ENCODE measurements at regions not wholly inside any gene's neighbourhood (a gene's known extent, or its start where the extent isn't known, plus 50 kb on each side); places are given as distances from the start of the nearest gene placed in this dataset.

DNA sequence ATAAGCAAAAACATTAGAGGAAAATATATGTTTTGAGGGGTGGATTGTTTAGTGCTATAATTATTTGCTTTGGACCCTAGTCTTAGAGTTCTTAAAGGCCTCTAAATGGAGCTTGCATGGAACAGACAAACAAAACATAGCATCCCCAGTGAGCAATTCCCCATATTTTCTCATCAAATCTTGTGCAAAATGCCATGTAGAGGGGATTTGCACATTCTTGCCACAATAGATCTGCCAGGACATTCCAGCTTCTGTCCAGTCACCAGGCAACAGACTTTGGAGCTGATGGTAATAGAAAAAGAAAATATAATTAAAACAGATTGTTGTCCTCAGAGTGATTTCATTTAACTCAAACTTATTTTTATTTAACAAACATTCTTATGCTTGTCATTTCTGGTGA, 360.3 kb upstream of the PDGFD start:
- no peak overlapping the region for H2BK120ac ChIP-seq (ENCODE audit: low read depth, low read length)
- H3K4ac ChIP-seq (ENCODE audit: low read length), result no peak overlapping the region
- H2AFZ ChIP-seq (ENCODE audit: low read length), result no peak overlapping the region
- H2BK5ac ChIP-seq (ENCODE audit: low read length), result no peak overlapping the region
- H4K8ac ChIP-seq (ENCODE audit: low read depth, low read length), result no peak overlapping the region
- H3K36me3 ChIP-seq (replicated peaks in 1 of 2; ENCODE audit: control insufficient read depth in 2 of 2, insufficient read depth in 2 of 2, low read length in 2 of 2), result no peaks in the 10 kb centered on the region
- peaks cover 0 to 4% of the 10 kb centered on the region in 2 donors for H3K4me1 ChIP-seq (ENCODE audit: control insufficient read depth in 2 of 2, insufficient read depth in 1 of 2, low read depth in 1 of 2, low read length in 2 of 2)
- DNase-seq (ENCODE audit: low spot score), result no peak
- H3K4me3 ChIP-seq (ENCODE audit: low read length in 2 of 2), result no peak overlapping the region
- H3K27ac ChIP-seq (replicated peaks; ENCODE audit: low read length), result no peak overlapping the region
- no peak overlapping the region for H2BK12ac ChIP-seq (ENCODE audit: low read length)
- H2BK15ac ChIP-seq (ENCODE audit: low read length), result no peak overlapping the region
- no peak overlapping the region for H4K91ac ChIP-seq (ENCODE audit: low read depth, low read length, poor library complexity)
- H3K79me1 ChIP-seq (ENCODE audit: low read depth, low read length), result no peaks in the 10 kb centered on the region
- H3K9ac ChIP-seq (ENCODE audit: low read depth, low read length, poor library complexity), result no peak overlapping the region
- no peak overlapping the region for H3K23ac ChIP-seq (ENCODE audit: low read depth, low read length, poor library complexity)
- H2AK5ac ChIP-seq (ENCODE audit: low read depth, low read length), result no peak overlapping the region
- H3K14ac ChIP-seq (ENCODE audit: low read length), result no peak overlapping the region
- no peaks in the 10 kb centered on the region for H3K27me3 ChIP-seq (ENCODE audit: control insufficient read depth in 3 of 3, insufficient read depth in 3 of 3, low read depth in 1 of 3, low read length in 3 of 3)
- H3K9me3 ChIP-seq (replicated peaks in 1 of 2; ENCODE audit: control insufficient read depth in 2 of 2, insufficient read depth in 1 of 2, low read depth in 1 of 2, low read length in 2 of 2), result no peaks in the 10 kb centered on the region
- no peak overlapping the region for H3K18ac ChIP-seq (ENCODE audit: low read length)
- H3K4me2 ChIP-seq (ENCODE audit: insufficient read depth, low read length, poor library complexity, severe bottlenecking), result no peak overlapping the region

DNA sequence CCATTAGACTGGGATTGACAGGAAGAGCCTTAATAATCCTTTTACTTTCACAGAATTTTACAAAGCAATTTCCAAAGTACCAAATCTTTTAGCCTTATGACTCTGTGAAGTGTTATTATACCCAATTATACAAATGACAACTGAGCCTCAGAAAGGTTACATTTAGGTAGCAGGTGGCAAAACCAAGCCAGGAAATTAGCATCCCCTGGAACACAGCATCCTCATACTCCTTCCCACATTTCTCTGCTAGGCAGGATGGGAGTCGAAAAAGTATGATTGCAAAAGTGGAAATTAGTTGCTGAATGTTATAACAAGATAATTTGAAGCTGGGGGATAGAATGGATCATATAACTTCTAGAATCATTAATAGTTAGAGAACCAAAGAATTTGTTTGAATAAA, 359.7 kb upstream of the PDGFD start:
- Histone ChIP-seq H3K36me3 (replicated peaks in 1 of 2; ENCODE audit: control insufficient read depth in 2 of 2, insufficient read depth in 2 of 2, low read length in 2 of 2) (no peaks in the 10 kb centered on the region), H2BK12ac (ENCODE audit: low read length) (no peak overlapping the region), H3K4me3 (ENCODE audit: low read length in 2 of 2) (no peak overlapping the region), H3K27ac (replicated peaks; ENCODE audit: low read length) (no peak overlapping the region), H3K9me3 (replicated peaks in 1 of 2; ENCODE audit: control insufficient read depth in 2 of 2, insufficient read depth in 1 of 2, low read depth in 1 of 2, low read length in 2 of 2) (no peaks in the 10 kb centered on the region), H2BK15ac (ENCODE audit: low read length) (no peak overlapping the region), H3K4me2 (ENCODE audit: insufficient read depth, low read length, poor library complexity, severe bottlenecking) (no peak overlapping the region), H3K14ac (ENCODE audit: low read length) (no peak overlapping the region), H3K4ac (ENCODE audit: low read length) (no peak overlapping the region), H3K18ac (ENCODE audit: low read length) (no peak overlapping the region), H3K79me1 (ENCODE audit: low read depth, low read length) (no peaks in the 10 kb centered on the region), H2AFZ (ENCODE audit: low read length) (no peak overlapping the region), H2BK5ac (ENCODE audit: low read length) (no peak overlapping the region), H3K4me1 (ENCODE audit: control insufficient read depth in 2 of 2, insufficient read depth in 1 of 2, low read depth in 1 of 2, low read length in 2 of 2) (peaks cover 0 to 4% of the 10 kb centered on the region in 2 donors), H4K91ac (ENCODE audit: low read depth, low read length, poor library complexity) (no peak overlapping the region), H3K9ac (ENCODE audit: low read depth, low read length, poor library complexity) (no peak overlapping the region), H3K23ac (ENCODE audit: low read depth, low read length, poor library complexity) (no peak overlapping the region), H2AK5ac (ENCODE audit: low read depth, low read length) (no peak overlapping the region), H4K8ac (ENCODE audit: low read depth, low read length) (no peak overlapping the region), H2BK120ac (ENCODE audit: low read depth, low read length) (no peak overlapping the region), H3K27me3 (ENCODE audit: control insufficient read depth in 3 of 3, insufficient read depth in 3 of 3, low read depth in 1 of 3, low read length in 3 of 3) (no peaks in the 10 kb centered on the region)
- WGBS, 2 donors (ENCODE audit: extremely low coverage in 2 of 2, insufficient read length in 2 of 2, insufficient replicate concordance in 1 of 2), result no CpG with 5 or more reads among the region's 1 CpG
- no peak for DNase-seq (ENCODE audit: low spot score)

GRCh38 chr11:104522650-104523049, 358.7 kb upstream of the PDGFD start:
- Histone ChIP-seq H3K4me3 (ENCODE audit: low read length in 2 of 2) (no peak overlapping the region), H2AFZ (ENCODE audit: low read length) (no peak overlapping the region), H3K79me1 (ENCODE audit: low read depth, low read length) (no peaks in the 10 kb centered on the region), H3K4me2 (ENCODE audit: insufficient read depth, low read length, poor library complexity, severe bottlenecking) (no peak overlapping the region), H3K18ac (ENCODE audit: low read length) (no peak overlapping the region), H3K27me3 (ENCODE audit: control insufficient read depth in 3 of 3, insufficient read depth in 3 of 3, low read depth in 1 of 3, low read length in 3 of 3) (no peaks in the 10 kb centered on the region), H3K23ac (ENCODE audit: low read depth, low read length, poor library complexity) (no peak overlapping the region), H2BK12ac (ENCODE audit: low read length) (no peak overlapping the region), H3K36me3 (replicated peaks in 1 of 2; ENCODE audit: control insufficient read depth in 2 of 2, insufficient read depth in 2 of 2, low read length in 2 of 2) (no peaks in the 10 kb centered on the region), H4K8ac (ENCODE audit: low read depth, low read length) (no peak overlapping the region), H2BK120ac (ENCODE audit: low read depth, low read length) (no peak overlapping the region), H3K9me3 (replicated peaks in 1 of 2; ENCODE audit: control insufficient read depth in 2 of 2, insufficient read depth in 1 of 2, low read depth in 1 of 2, low read length in 2 of 2) (no peaks in the 10 kb centered on the region), H3K14ac (ENCODE audit: low read length) (no peak overlapping the region), H3K4me1 (ENCODE audit: control insufficient read depth in 2 of 2, insufficient read depth in 1 of 2, low read depth in 1 of 2, low read length in 2 of 2) (peaks cover 0 to 4% of the 10 kb centered on the region in 2 donors), H2AK5ac (ENCODE audit: low read depth, low read length) (no peak overlapping the region), H3K9ac (ENCODE audit: low read depth, low read length, poor library complexity) (no peak overlapping the region), H4K91ac (ENCODE audit: low read depth, low read length, poor library complexity) (no peak overlapping the region), H2BK15ac (ENCODE audit: low read length) (no peak overlapping the region), H3K4ac (ENCODE audit: low read length) (no peak overlapping the region), H2BK5ac (ENCODE audit: low read length) (no peak overlapping the region), H3K27ac (replicated peaks; ENCODE audit: low read length) (no peak overlapping the region)
- DNase-seq (ENCODE audit: low spot score), result no peak

DNA sequence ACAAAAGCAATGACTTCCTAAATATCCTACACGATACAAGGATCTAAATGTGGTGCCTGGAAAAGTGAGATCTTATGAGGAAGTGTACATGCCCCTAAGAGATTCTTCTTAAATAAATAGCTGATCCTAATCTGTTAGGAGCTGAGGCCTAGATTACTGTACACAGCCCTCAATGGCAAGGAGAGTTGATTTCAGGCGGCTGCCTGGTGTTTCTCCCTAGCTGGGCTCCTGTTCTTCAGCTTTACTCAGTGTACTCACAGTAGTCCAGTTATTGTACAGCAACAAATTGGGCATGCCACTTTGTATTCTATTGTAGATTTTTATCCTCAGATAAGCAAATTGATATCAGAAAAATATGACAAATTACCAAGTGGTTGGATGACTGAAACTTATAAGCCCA, 358.2 kb upstream of the PDGFD start:
- Histone ChIP-seq H3K4ac (ENCODE audit: low read length) (no peak overlapping the region), H3K9me3 (replicated peaks in 1 of 2; ENCODE audit: control insufficient read depth in 2 of 2, insufficient read depth in 1 of 2, low read depth in 1 of 2, low read length in 2 of 2) (no peaks in the 10 kb centered on the region), H4K91ac (ENCODE audit: low read depth, low read length, poor library complexity) (no peak overlapping the region), H2AK5ac (ENCODE audit: low read depth, low read length) (no peak overlapping the region), H3K23ac (ENCODE audit: low read depth, low read length, poor library complexity) (no peak overlapping the region), H3K4me1 (ENCODE audit: control insufficient read depth in 2 of 2, insufficient read depth in 1 of 2, low read depth in 1 of 2, low read length in 2 of 2) (peaks cover 0 to 4% of the 10 kb centered on the region in 2 donors), H2BK12ac (ENCODE audit: low read length) (no peak overlapping the region), H2AFZ (ENCODE audit: low read length) (no peak overlapping the region), H3K18ac (ENCODE audit: low read length) (no peak overlapping the region), H3K27me3 (ENCODE audit: control insufficient read depth in 3 of 3, insufficient read depth in 3 of 3, low read depth in 1 of 3, low read length in 3 of 3) (no peaks in the 10 kb centered on the region), H3K4me3 (ENCODE audit: low read length in 2 of 2) (no peak overlapping the region), H3K79me1 (ENCODE audit: low read depth, low read length) (no peaks in the 10 kb centered on the region), H2BK120ac (ENCODE audit: low read depth, low read length) (no peak overlapping the region), H3K4me2 (ENCODE audit: insufficient read depth, low read length, poor library complexity, severe bottlenecking) (no peak overlapping the region), H3K14ac (ENCODE audit: low read length) (no peak overlapping the region), H2BK15ac (ENCODE audit: low read length) (no peak overlapping the region), H3K9ac (ENCODE audit: low read depth, low read length, poor library complexity) (no peak overlapping the region), H3K36me3 (replicated peaks in 1 of 2; ENCODE audit: control insufficient read depth in 2 of 2, insufficient read depth in 2 of 2, low read length in 2 of 2) (no peaks in the 10 kb centered on the region), H3K27ac (replicated peaks; ENCODE audit: low read length) (no peak overlapping the region), H4K8ac (ENCODE audit: low read depth, low read length) (no peak overlapping the region), H2BK5ac (ENCODE audit: low read length) (no peak overlapping the region)
- DNase-seq (ENCODE audit: low spot score), result no peak
- WGBS, 2 donors (ENCODE audit: extremely low coverage in 2 of 2, insufficient read length in 2 of 2, insufficient replicate concordance in 1 of 2), result no CpG with 5 or more reads among the region's 2 CpGs

Data from neuronal stem cell (in vitro differentiated cells).